ENCODE measurements at regions not wholly inside any gene's neighbourhood (a gene's known extent, or its start where the extent isn't known, plus 50 kb on each side); places are given as distances from the start of the nearest gene placed in this dataset.
"Not testable (repeated sequence)": the region's sequence is repeated elsewhere in the genome, so short reads cannot be mapped to it uniquely, and the experiment has no call there.

DNA sequence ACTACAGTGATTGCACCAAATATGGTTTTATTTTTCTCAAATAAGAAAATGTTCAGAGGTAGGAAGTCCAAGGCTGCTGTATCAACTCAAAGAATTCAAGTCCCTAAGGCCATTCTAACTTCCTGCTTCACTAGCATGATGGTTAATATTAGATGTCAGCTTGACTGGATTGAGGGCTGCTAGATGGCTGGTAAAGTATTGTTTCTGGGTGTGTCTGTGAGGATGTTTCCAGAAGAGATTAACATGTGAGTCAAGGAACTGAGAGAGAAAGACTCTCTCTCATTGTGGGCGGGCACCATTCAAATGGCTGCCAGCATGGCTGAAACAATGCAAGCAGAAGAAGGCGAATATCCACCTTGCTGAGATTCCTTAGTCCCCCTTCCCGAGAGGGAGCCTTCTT is 77.4 kb upstream of the NRBF2 start:
- DNase-seq (no peak), FAIRE-seq (no peak)
- 67 to 84% (median 70%) methylated on average over 3 of the region's 3 CpGs for WGBS, 3 donors

DNA sequence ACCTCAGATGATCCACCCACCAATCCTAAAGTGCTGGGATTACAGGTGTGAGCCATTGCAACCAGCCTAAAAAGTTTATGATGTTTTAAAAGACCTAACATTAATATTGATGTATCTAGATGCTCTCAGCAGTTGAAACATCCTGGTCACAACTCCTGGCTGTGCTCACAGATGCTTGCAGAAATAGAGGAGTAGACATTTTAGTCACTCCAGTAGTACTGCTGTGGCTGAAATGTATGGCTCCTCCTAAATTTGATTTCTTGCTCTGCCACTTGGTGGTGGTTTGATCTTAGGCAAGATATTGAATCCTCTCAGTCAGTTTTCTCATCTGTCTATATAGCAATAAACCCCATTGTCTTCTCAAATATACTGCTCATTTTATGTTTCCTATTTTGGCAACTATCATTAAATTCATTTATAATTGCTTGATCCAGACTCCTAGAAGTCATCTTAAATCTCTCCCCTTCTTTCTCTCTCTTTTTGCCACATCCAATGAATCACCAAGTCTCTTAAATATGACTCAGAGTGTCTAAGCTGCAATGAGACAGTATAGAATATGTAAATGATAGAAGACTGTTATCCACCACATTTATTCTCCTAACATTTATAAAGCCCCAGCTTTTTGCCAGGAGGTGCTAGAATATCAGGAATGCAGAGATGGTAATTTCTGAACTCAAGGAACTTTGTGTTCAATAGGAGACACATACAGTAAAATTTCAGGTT is 78.1 kb upstream of the NRBF2 start:
- FAIRE-seq (no peak), DNase-seq (no peak)
- Histone ChIP-seq H3K27ac (ENCODE audit: low read depth in 1 of 3, low read length in 2 of 3) (no peak overlapping the region), H3K27me3 (ENCODE audit: control insufficient read depth in 3 of 3, insufficient read depth in 3 of 3, low read length in 3 of 3) (no peaks in the 10 kb centered on the region), H3K36me3 (ENCODE audit: control insufficient read depth in 3 of 3, insufficient read depth in 2 of 3, low read depth in 1 of 3, low read length in 3 of 3) (no peaks in the 10 kb centered on the region), H3K4me3 (ENCODE audit: low read depth in 1 of 3, low read length in 3 of 3) (no peak overlapping the region), H3K9me3 (ENCODE audit: control insufficient read depth in 2 of 2, insufficient read depth in 1 of 2, low read depth in 1 of 2, low read length in 1 of 2) (no peaks in the 10 kb centered on the region), H3K4me1 (ENCODE audit: control insufficient read depth in 3 of 3, insufficient read depth in 2 of 3, low read depth in 1 of 3, low read length in 2 of 3) (no peaks in the 10 kb centered on the region)

More for the DNA sequence above, 77.4 kb upstream of the NRBF2 start:
- H3K27ac ChIP-seq (ENCODE audit: low read depth in 1 of 3, low read length in 2 of 3), result no peak overlapping the region
- H3K4me3 ChIP-seq (ENCODE audit: low read depth in 1 of 3, low read length in 3 of 3), result no peak overlapping the region
- H3K36me3 ChIP-seq (ENCODE audit: control insufficient read depth in 3 of 3, insufficient read depth in 2 of 3, low read depth in 1 of 3, low read length in 3 of 3), result no peaks in the 10 kb centered on the region
- no peaks in the 10 kb centered on the region for H3K4me1 ChIP-seq (ENCODE audit: control insufficient read depth in 3 of 3, insufficient read depth in 2 of 3, low read depth in 1 of 3, low read length in 2 of 3)
- H3K9me3 ChIP-seq (ENCODE audit: control insufficient read depth in 2 of 2, insufficient read depth in 1 of 2, low read depth in 1 of 2, low read length in 1 of 2), result no peaks in the 10 kb centered on the region
- no peaks in the 10 kb centered on the region for H3K27me3 ChIP-seq (ENCODE audit: control insufficient read depth in 3 of 3, insufficient read depth in 3 of 3, low read length in 3 of 3)

DNA sequence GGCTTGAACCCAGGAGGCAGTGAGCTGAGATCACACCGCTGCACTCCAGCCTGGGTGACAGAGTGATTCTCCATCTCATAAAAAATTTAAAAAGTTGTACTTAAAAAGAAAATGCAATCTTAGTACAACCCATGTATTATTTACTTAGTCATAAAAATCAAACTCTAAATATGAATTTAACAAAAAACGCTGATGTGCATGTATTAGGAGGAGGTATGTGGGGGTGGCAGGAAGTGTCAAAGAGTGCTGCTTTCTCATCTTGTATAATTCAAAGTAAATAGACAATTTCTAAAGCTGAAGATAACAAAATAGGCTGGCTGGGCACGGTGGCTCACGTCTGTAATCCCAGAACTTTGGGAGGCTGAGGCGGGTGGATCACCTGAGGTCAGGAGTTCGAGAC is 81.0 kb upstream of the NRBF2 start:
- 60 to 74% (median 71%) methylated on average over 6 of the region's 6 CpGs for WGBS, 3 donors
- DNase-seq (no peak), FAIRE-seq (no peak)
- H3K9me3 ChIP-seq (ENCODE audit: control insufficient read depth in 2 of 2, insufficient read depth in 1 of 2, low read depth in 1 of 2, low read length in 1 of 2), result no peaks in the 10 kb centered on the region
- no peaks in the 10 kb centered on the region for H3K36me3 ChIP-seq (ENCODE audit: control insufficient read depth in 3 of 3, insufficient read depth in 2 of 3, low read depth in 1 of 3, low read length in 3 of 3)
- no peak overlapping the region for H3K27ac ChIP-seq (ENCODE audit: low read depth in 1 of 3, low read length in 2 of 3)
- H3K4me1 ChIP-seq (ENCODE audit: control insufficient read depth in 3 of 3, insufficient read depth in 2 of 3, low read depth in 1 of 3, low read length in 2 of 3), result no peaks in the 10 kb centered on the region
- no peaks in the 10 kb centered on the region for H3K27me3 ChIP-seq (ENCODE audit: control insufficient read depth in 3 of 3, insufficient read depth in 3 of 3, low read length in 3 of 3)
- no peak overlapping the region for H3K4me3 ChIP-seq (ENCODE audit: low read depth in 1 of 3, low read length in 3 of 3)

GRCh38 chr10:63042256-63042655 is 90.9 kb upstream of the NRBF2 start:
- no peak for FAIRE-seq

DNA sequence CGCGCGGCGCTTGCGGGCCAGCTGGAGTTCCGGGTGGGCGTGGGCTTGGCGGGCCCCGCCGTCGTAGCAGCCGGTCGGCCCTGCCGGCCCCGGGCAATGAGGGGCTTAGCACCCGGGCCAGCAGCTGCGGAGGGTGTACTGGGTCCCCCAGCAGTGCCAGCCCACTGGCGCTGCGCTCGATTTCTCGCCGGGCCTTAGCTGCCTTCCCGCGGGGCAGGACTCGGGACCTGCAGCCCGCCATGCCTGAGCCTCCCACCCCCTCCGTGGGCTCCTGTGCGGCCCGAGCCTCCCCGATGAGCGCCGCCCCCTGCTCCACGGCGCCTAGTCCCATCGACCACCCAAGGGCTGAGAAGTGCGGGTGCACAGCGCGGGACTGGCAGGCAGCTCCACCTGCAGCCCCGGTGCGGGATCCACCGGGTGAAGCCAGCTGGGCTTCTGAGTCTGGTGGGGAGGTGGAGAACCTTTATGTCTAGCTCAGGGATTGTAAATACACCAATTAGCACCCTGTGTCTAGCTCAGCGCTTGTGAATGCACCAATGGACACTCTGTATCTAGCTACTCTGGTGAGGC is 99.4 kb upstream of the NRBF2 start:
- H3K4me3 ChIP-seq (ENCODE audit: low read depth in 1 of 3, low read length in 3 of 3); H3K27ac ChIP-seq (ENCODE audit: low read depth in 1 of 3, low read length in 2 of 3); H3K27me3 ChIP-seq (ENCODE audit: control insufficient read depth in 3 of 3, insufficient read depth in 3 of 3, low read length in 3 of 3); FAIRE-seq; H3K36me3 ChIP-seq (ENCODE audit: control insufficient read depth in 3 of 3, insufficient read depth in 2 of 3, low read depth in 1 of 3, low read length in 3 of 3); DNase-seq; H3K4me1 ChIP-seq (ENCODE audit: control insufficient read depth in 3 of 3, insufficient read depth in 2 of 3, low read depth in 1 of 3, low read length in 2 of 3); H3K9me3 ChIP-seq (ENCODE audit: control insufficient read depth in 2 of 2, insufficient read depth in 1 of 2, low read depth in 1 of 2, low read length in 1 of 2): not testable (repeated sequence)
- WGBS, 3 donors, result 81 to 97% (median 93%) methylated on average over 21 to 42 of the region's 42 CpGs

More at GRCh38 chr10:63042256-63042655, 90.9 kb upstream of the NRBF2 start:
- Histone ChIP-seq H3K36me3 (ENCODE audit: control insufficient read depth in 3 of 3, insufficient read depth in 2 of 3, low read depth in 1 of 3, low read length in 3 of 3) (no peaks in the 10 kb centered on the region), H3K27ac (ENCODE audit: low read depth in 1 of 3, low read length in 2 of 3) (no peak overlapping the region), H3K4me1 (ENCODE audit: control insufficient read depth in 3 of 3, insufficient read depth in 2 of 3, low read depth in 1 of 3, low read length in 2 of 3) (no peaks in the 10 kb centered on the region), H3K9me3 (ENCODE audit: control insufficient read depth in 2 of 2, insufficient read depth in 1 of 2, low read depth in 1 of 2, low read length in 1 of 2) (peaks cover 0 to 7% of the 10 kb centered on the region in 2 donors), H3K4me3 (ENCODE audit: low read depth in 1 of 3, low read length in 3 of 3) (no peak overlapping the region), H3K27me3 (ENCODE audit: control insufficient read depth in 3 of 3, insufficient read depth in 3 of 3, low read length in 3 of 3) (peaks cover 0 to 3% (median 0%) of the 10 kb centered on the region in 3 donors)
- 45 to 59% (median 47%) methylated on average over 4 of the region's 4 CpGs for WGBS, 3 donors
- DNase-seq, result no peak

DNA sequence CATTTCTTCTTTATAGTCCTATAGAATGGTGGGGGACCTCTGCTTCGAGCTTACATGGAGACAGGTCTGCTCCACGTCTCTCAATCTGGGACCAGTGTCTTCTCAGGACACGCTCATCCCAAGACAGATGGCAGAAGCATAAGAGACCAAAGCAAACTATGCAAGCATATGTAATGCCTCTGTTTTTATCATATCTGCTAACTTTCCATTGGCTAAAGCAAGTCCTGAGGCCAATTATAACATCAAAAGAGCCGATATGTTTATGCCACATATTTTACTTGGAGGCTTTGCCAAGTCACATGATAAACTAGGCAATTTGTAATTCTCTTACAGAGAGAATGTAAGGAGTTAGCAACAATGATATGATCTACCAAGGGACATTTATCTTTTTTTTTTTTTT is 102.6 kb upstream of the NRBF2 start:
- whole genome bisulfite sequencing, 3 donors, result 50 to 74% (median 54%) methylated on average over 4 of the region's 4 CpGs
- no peak for DNase-seq
- no peak for FAIRE-seq

GRCh38 chr10:63027531-63027930 is 105.6 kb upstream of the NRBF2 start:
- Histone ChIP-seq H3K27ac (ENCODE audit: low read depth in 1 of 3, low read length in 2 of 3) (no peak overlapping the region), H3K9me3 (ENCODE audit: control insufficient read depth in 2 of 2, insufficient read depth in 1 of 2, low read depth in 1 of 2, low read length in 1 of 2) (no peaks in the 10 kb centered on the region), H3K36me3 (ENCODE audit: control insufficient read depth in 3 of 3, insufficient read depth in 2 of 3, low read depth in 1 of 3, low read length in 3 of 3) (no peaks in the 10 kb centered on the region), H3K27me3 (ENCODE audit: control insufficient read depth in 3 of 3, insufficient read depth in 3 of 3, low read length in 3 of 3) (no peaks in the 10 kb centered on the region), H3K4me3 (ENCODE audit: low read depth in 1 of 3, low read length in 3 of 3) (no peak overlapping the region), H3K4me1 (ENCODE audit: control insufficient read depth in 3 of 3, insufficient read depth in 2 of 3, low read depth in 1 of 3, low read length in 2 of 3) (no peaks in the 10 kb centered on the region)
- 74 to 84% (median 83%) methylated on average over 6 of the region's 6 CpGs for WGBS, 3 donors
- DNase-seq (no peak), FAIRE-seq (no peak)

More for the DNA sequence above, 102.6 kb upstream of the NRBF2 start:
- H3K27ac ChIP-seq (ENCODE audit: low read depth in 1 of 3, low read length in 2 of 3), result no peak overlapping the region
- H3K36me3 ChIP-seq (ENCODE audit: control insufficient read depth in 3 of 3, insufficient read depth in 2 of 3, low read depth in 1 of 3, low read length in 3 of 3), result no peaks in the 10 kb centered on the region
- peaks cover 0 to 3% of the 10 kb centered on the region in 2 donors for H3K9me3 ChIP-seq (ENCODE audit: control insufficient read depth in 2 of 2, insufficient read depth in 1 of 2, low read depth in 1 of 2, low read length in 1 of 2)
- H3K4me3 ChIP-seq (ENCODE audit: low read depth in 1 of 3, low read length in 3 of 3), result no peak overlapping the region
- H3K27me3 ChIP-seq (ENCODE audit: control insufficient read depth in 3 of 3, insufficient read depth in 3 of 3, low read length in 3 of 3), result no peaks in the 10 kb centered on the region
- no peaks in the 10 kb centered on the region for H3K4me1 ChIP-seq (ENCODE audit: control insufficient read depth in 3 of 3, insufficient read depth in 2 of 3, low read depth in 1 of 3, low read length in 2 of 3)

DNA sequence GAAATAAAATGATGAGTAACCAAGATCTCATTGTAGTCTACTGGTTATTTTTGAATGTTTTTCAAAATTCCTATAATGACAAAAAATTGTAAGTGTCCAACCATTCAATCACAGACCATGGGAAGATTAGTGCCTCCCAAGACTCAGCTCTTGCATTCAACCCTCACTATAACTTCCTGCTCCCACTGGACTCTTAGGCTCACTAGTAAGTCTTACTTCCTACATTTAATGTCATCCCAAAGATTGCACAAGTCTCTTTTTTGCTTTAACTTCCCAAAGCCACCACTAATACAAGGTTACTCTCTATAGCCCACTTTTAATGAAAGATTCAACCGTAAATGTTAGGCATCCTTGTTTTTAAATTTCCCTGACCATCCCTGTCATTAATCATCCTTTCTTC is 111.9 kb upstream of the NRBF2 start:
- no peaks in the 10 kb centered on the region for H3K36me3 ChIP-seq (ENCODE audit: control insufficient read depth in 3 of 3, insufficient read depth in 2 of 3, low read depth in 1 of 3, low read length in 3 of 3)
- 87 to 97% (median 90%) methylated on average over 1 of the region's 1 CpG for WGBS, 3 donors
- FAIRE-seq, result no peak
- H3K4me1 ChIP-seq (ENCODE audit: control insufficient read depth in 3 of 3, insufficient read depth in 2 of 3, low read depth in 1 of 3, low read length in 2 of 3), result no peaks in the 10 kb centered on the region
- DNase-seq, result no peak
- H3K27ac ChIP-seq (ENCODE audit: low read depth in 1 of 3, low read length in 2 of 3), result no peak overlapping the region
- H3K4me3 ChIP-seq (ENCODE audit: low read depth in 1 of 3, low read length in 3 of 3), result no peak overlapping the region
- no peaks in the 10 kb centered on the region for H3K9me3 ChIP-seq (ENCODE audit: control insufficient read depth in 2 of 2, insufficient read depth in 1 of 2, low read depth in 1 of 2, low read length in 1 of 2)
- peaks cover 0 to 2% (median 0%) of the 10 kb centered on the region in 3 donors for H3K27me3 ChIP-seq (ENCODE audit: control insufficient read depth in 3 of 3, insufficient read depth in 3 of 3, low read length in 3 of 3)

DNA sequence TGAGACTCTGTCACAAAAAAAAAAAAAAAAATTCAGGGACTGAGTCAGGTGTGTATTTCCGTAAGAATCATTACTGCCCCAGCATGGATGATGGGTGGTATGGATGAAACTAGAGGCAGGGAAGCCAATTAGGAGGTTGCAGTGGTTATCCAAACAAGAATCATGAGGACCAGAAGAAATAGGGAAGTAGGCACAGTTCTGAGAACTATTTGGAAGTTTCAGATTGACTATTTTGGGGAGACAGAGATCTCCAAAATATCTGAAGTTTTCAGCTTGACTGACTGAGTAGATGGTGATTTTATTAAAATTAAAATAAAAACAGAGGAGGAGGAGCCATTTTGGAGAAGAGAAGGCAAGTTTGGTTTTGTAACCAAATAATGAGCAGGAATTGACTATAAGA is 119.4 kb upstream of the NRBF2 start:
- Histone ChIP-seq H3K27ac (ENCODE audit: low read depth in 1 of 3, low read length in 2 of 3) (no peak overlapping the region), H3K4me3 (ENCODE audit: low read depth in 1 of 3, low read length in 3 of 3) (no peak overlapping the region), H3K4me1 (ENCODE audit: control insufficient read depth in 3 of 3, insufficient read depth in 2 of 3, low read depth in 1 of 3, low read length in 2 of 3) (no peaks in the 10 kb centered on the region), H3K9me3 (ENCODE audit: control insufficient read depth in 2 of 2, insufficient read depth in 1 of 2, low read depth in 1 of 2, low read length in 1 of 2) (no peaks in the 10 kb centered on the region), H3K36me3 (ENCODE audit: control insufficient read depth in 3 of 3, insufficient read depth in 2 of 3, low read depth in 1 of 3, low read length in 3 of 3) (no peaks in the 10 kb centered on the region), H3K27me3 (ENCODE audit: control insufficient read depth in 3 of 3, insufficient read depth in 3 of 3, low read length in 3 of 3) (no peaks in the 10 kb centered on the region)
- FAIRE-seq, result no peak
- DNase-seq, result no peak
- 48 to 92% (median 80%) methylated on average over 1 of the region's 1 CpG for WGBS, 3 donors

Data from small intestine (tissue), 7 donors.